Neural progenitor cell (in vitro differentiated cells): ENCODE measurements at regions not wholly inside any gene's neighbourhood (a gene's known extent, or its start where the extent isn't known, plus 50 kb on each side); places are given as distances from the start of the nearest gene placed in this dataset.

Experiments used
- DNase-seq: peaks from one replicate; pipeline ENCODE4 v3.0.0-alpha.2; 2016; ENCODE audit warnings: low spot score
- H2AFZ ChIP-seq: fragments of 200-600 bp; sonication (generic); replicated peaks from 2 replicates; pipeline ENCODE4 v1.6.1; 2016; ENCODE audit warnings: antibody characterized with exemption
- H3F3A ChIP-seq: fragments of 200-600 bp; sonication (generic); 2 replicates; pipeline ENCODE4 v1.6.1; 2016; ENCODE audit warnings: antibody characterized with exemption, low read depth
- H3K27ac ChIP-seq: fragments of 200-600 bp; sonication (generic); 2 replicates; pipeline ENCODE4 v1.5.1; 2016; ENCODE audit warnings: mild to moderate bottlenecking
- H3K27me3 ChIP-seq: fragments of 200-600 bp; sonication (generic); 2 replicates; pipeline ENCODE4 v1.6.1; 2016; ENCODE audit warnings: mild to moderate bottlenecking, moderate library complexity
- H3K36me3 ChIP-seq: fragments of 200-600 bp; sonication (generic); 2 replicates; pipeline ENCODE4 v1.5.1; 2016
- H3K4me1 ChIP-seq: fragments of 200-600 bp; sonication (generic); 2 replicates; pipeline ENCODE4 v1.6.1; 2016; ENCODE audit warnings: mixed run types
- H3K4me2 ChIP-seq: fragments of 200-600 bp; sonication (generic); 2 replicates; pipeline ENCODE4 v1.6.1; 2016
- H3K4me3 ChIP-seq: fragments of 200-600 bp; sonication (generic); 2 replicates; pipeline ENCODE4 v1.5.1; 2016
- H3K79me2 ChIP-seq: fragments of 200-600 bp; sonication (generic); 2 replicates; pipeline ENCODE4 v1.6.1; 2016; ENCODE audit warnings: low read depth
- H3K9ac ChIP-seq: fragments of 200-600 bp; sonication (generic); 2 replicates; pipeline ENCODE4 v1.6.1; 2016
- H3K9me3 ChIP-seq: fragments of 200-600 bp; sonication (generic); 2 replicates; pipeline ENCODE4 v1.5.1; 2016; ENCODE audit warnings: low read depth
- H4K20me1 ChIP-seq: fragments of 200-600 bp; sonication (generic); 2 replicates; pipeline ENCODE4 v1.6.1; 2016; ENCODE audit warnings: low read depth
- H3K27ac Mint-ChIP-seq: 3 replicates; pipeline ENCODE4 v1.8.0; 2021; ENCODE audit warnings: mixed read lengths
- H3K27me3 Mint-ChIP-seq: 2 replicates; pipeline ENCODE4 v1.8.0; 2022; ENCODE audit warnings: low read depth, mild to moderate bottlenecking, inconsistent platforms, moderate library complexity, mixed read lengths; ENCODE audit not compliant: insufficient read depth
- H3K36me3 Mint-ChIP-seq: 3 replicates; pipeline ENCODE4 v1.8.0; 2021; ENCODE audit warnings: mixed read lengths
- H3K4me1 Mint-ChIP-seq: 3 replicates; pipeline ENCODE4 v1.8.0; 2021; ENCODE audit warnings: mixed read lengths
- H3K4me3 Mint-ChIP-seq: 3 replicates; pipeline ENCODE4 v1.8.0; 2021; ENCODE audit warnings: mild to moderate bottlenecking, moderate library complexity, mixed read lengths
- H3K9me3 Mint-ChIP-seq: 3 replicates; pipeline ENCODE4 v1.8.0; 2020; ENCODE audit warnings: mixed read lengths
- CTCF ChIP-seq: fragments of 200-600 bp; sonication (generic); IDR thresholded peaks from 2 replicates; pipeline ENCODE4 v1.5.1; 2017; ENCODE audit warnings: antibody characterized with exemption, mild to moderate bottlenecking
- EZH2 ChIP-seq: fragments of 200-600 bp; sonication (generic); IDR thresholded peaks from 2 replicates; pipeline ENCODE4 v1.6.1; 2017; ENCODE audit warnings: antibody characterized with exemption, mild to moderate bottlenecking, moderate library complexity
- EZH2phosphoT487 ChIP-seq: fragments of 200-600 bp; sonication (generic); IDR thresholded peaks from 2 replicates; pipeline ENCODE4 v1.6.1; 2017; ENCODE audit warnings: antibody characterized with exemption

- Histone ChIP-seq H3K36me3 (no peaks in the 10 kb centered on the region), H3K79me2 (no peaks in the 10 kb centered on the region), H3K27ac (no peak overlapping the region), H3K4me2 (no peak overlapping the region), H4K20me1 (no peaks in the 10 kb centered on the region), H3K4me1 (no peaks in the 10 kb centered on the region), H3K9me3 (no peaks in the 10 kb centered on the region), H3K4me3 (no peak overlapping the region), H3K27me3 (no peaks in the 10 kb centered on the region), H3K9ac (no peak overlapping the region), H2AFZ (no peak overlapping the region), H3F3A (no peaks in the 10 kb centered on the region)
- DNase-seq: no peak
- Mint-ChIP-seq H3K9me3 (peaks cover 1% of the 10 kb centered on the region), H3K4me1 (no peaks in the 10 kb centered on the region), H3K27ac (no peak overlapping the region), H3K36me3 (no peaks in the 10 kb centered on the region), H3K4me3 (no peak overlapping the region), H3K27me3 (peaks cover 4% of the 10 kb centered on the region)
- TF ChIP-seq CTCF (no peak), EZH2 (no peak), EZH2phosphoT487 (no peak)
Observed at GRCh38 chr1:118322331-118322730, 137.3 kb upstream of the SPAG17 start.

GRCh38 chr1:118321840-118322239 is 136.8 kb upstream of the SPAG17 start:
- H3K27ac Mint-ChIP-seq: no peak overlapping the region
- no peaks in the 10 kb centered on the region for H3K9me3 ChIP-seq
- no peak overlapping the region for H2AFZ ChIP-seq
- H3K79me2 ChIP-seq: no peaks in the 10 kb centered on the region
- H3K36me3 Mint-ChIP-seq: no peaks in the 10 kb centered on the region
- no peaks in the 10 kb centered on the region for H3K36me3 ChIP-seq
- H3K4me3 Mint-ChIP-seq: no peak overlapping the region
- no peak for DNase-seq
- TF ChIP-seq CTCF: no peak
- no peak for TF ChIP-seq EZH2
- TF ChIP-seq EZH2phosphoT487: no peak
- H3K4me1 ChIP-seq: no peaks in the 10 kb centered on the region
- no peak overlapping the region for H3K4me3 ChIP-seq
- H3K9ac ChIP-seq: no peak overlapping the region
- H3K27me3 Mint-ChIP-seq: peaks cover 4% of the 10 kb centered on the region
- no peak overlapping the region for H3K27ac ChIP-seq
- H3K4me1 Mint-ChIP-seq: no peaks in the 10 kb centered on the region
- H3K9me3 Mint-ChIP-seq: peaks cover 1% of the 10 kb centered on the region
- H3F3A ChIP-seq: no peaks in the 10 kb centered on the region
- H3K4me2 ChIP-seq: no peak overlapping the region
- no peaks in the 10 kb centered on the region for H4K20me1 ChIP-seq
- H3K27me3 ChIP-seq: no peaks in the 10 kb centered on the region

GRCh38 chr1:118317842-118318614 is 133.0 kb upstream of the SPAG17 start:
- H3K27ac Mint-ChIP-seq: no peak overlapping the region
- no peaks in the 10 kb centered on the region for H3F3A ChIP-seq
- H3K4me1 Mint-ChIP-seq: no peaks in the 10 kb centered on the region
- no peak for TF ChIP-seq EZH2phosphoT487
- TF ChIP-seq CTCF: no peak
- TF ChIP-seq EZH2: no peak
- no peak overlapping the region for H3K4me2 ChIP-seq
- no peak for DNase-seq
- H3K36me3 ChIP-seq: no peaks in the 10 kb centered on the region
- no peaks in the 10 kb centered on the region for H3K79me2 ChIP-seq
- no peaks in the 10 kb centered on the region for H3K9me3 ChIP-seq
- H2AFZ ChIP-seq: no peak overlapping the region
- no peak overlapping the region for H3K4me3 Mint-ChIP-seq
- no peak overlapping the region for H3K9ac ChIP-seq
- H3K9me3 Mint-ChIP-seq: peaks cover 2% of the 10 kb centered on the region
- no peak overlapping the region for H3K4me3 ChIP-seq
- no peaks in the 10 kb centered on the region for H3K4me1 ChIP-seq
- no peaks in the 10 kb centered on the region for H3K27me3 ChIP-seq
- no peaks in the 10 kb centered on the region for H3K36me3 Mint-ChIP-seq
- peaks cover 4% of the 10 kb centered on the region for H3K27me3 Mint-ChIP-seq
- no peaks in the 10 kb centered on the region for H4K20me1 ChIP-seq
- H3K27ac ChIP-seq: no peak overlapping the region
